GM18951 (cell line): ENCODE measurements at regions not wholly inside any gene's neighbourhood (a gene's known extent, or its start where the extent isn't known, plus 50 kb on each side); places are given as distances from the start of the nearest gene placed in this dataset.
"Not testable (repeated sequence)": the region's sequence is repeated elsewhere in the genome, so short reads cannot be mapped to it uniquely, and the experiment has no call there.

Experiments
- POLR2A ChIP-seq: IDR thresholded peaks from 4 replicates; pipeline ENCODE4 v1.6.1; 2011; ENCODE audit warnings: mild to moderate bottlenecking; ENCODE audit not compliant: insufficient read length, insufficient read depth; ENCODE audit errors: extremely low read depth
- in situ Hi-C: fragments of 300-500 bp; cut with MboI; formaldehyde crosslinking; loops from one replicate; pipeline ENCODE4 v1.12.0; 2022; ENCODE audit warnings: low sequenced_read_pairs, mixed read lengths, inconsistent platforms; ENCODE audit not compliant: unreplicated experiment

GRCh38 chr1:14350197-14350596 lies 248.3 kb upstream of the KAZN start:
- no peak for TF ChIP-seq POLR2A
- in situ Hi-C loops: no loop called here

- in situ Hi-C loops: no loop called here
- no peak for TF ChIP-seq POLR2A
These were observed 245.6 kb upstream of the KAZN start for GRCh38 chr1:14352897-14353296.

- in situ Hi-C loops: not testable (repeated sequence)
These were observed 237.5 kb upstream of the KAZN start for GRCh38 chr1:14361005-14361404.

GRCh38 chr1:14362331-14362730 lies 236.2 kb upstream of the KAZN start:
- in situ Hi-C loops: no loop called here
- no peak for TF ChIP-seq POLR2A

- in situ Hi-C loops: no loop called here
- TF ChIP-seq POLR2A: no peak
These were observed 235.4 kb upstream of the KAZN start for GRCh38 chr1:14363036-14363590.

GRCh38 chr1:14363707-14364413 lies 234.6 kb upstream of the KAZN start:
- in situ Hi-C loops: no loop called here

GRCh38 chr1:14365301-14365988 lies 233.0 kb upstream of the KAZN start:
- no peak for TF ChIP-seq POLR2A
- in situ Hi-C loops: no loop called here

More at GRCh38 chr1:14363707-14364413, 234.6 kb upstream of the KAZN start:
- TF ChIP-seq POLR2A: no peak

- in situ Hi-C loops: no loop called here
- TF ChIP-seq POLR2A: no peak
These were observed 232.1 kb upstream of the KAZN start for GRCh38 chr1:14366091-14367018.

GRCh38 chr1:14367451-14367850 lies 231.0 kb upstream of the KAZN start:
- TF ChIP-seq POLR2A: no peak
- in situ Hi-C loops: no loop called here

- no peak for TF ChIP-seq POLR2A
- in situ Hi-C loops: no loop called here
These were observed 228.8 kb upstream of the KAZN start for GRCh38 chr1:14369526-14370213.

- in situ Hi-C loops: no loop called here
- TF ChIP-seq POLR2A: no peak
These were observed 226.6 kb upstream of the KAZN start for GRCh38 chr1:14371771-14372497.

GRCh38 chr1:14372526-14372925 lies 226.0 kb upstream of the KAZN start:
- TF ChIP-seq POLR2A: no peak
- in situ Hi-C loops: no loop called here

GRCh38 chr1:14373081-14373758 lies 225.3 kb upstream of the KAZN start:
- TF ChIP-seq POLR2A: no peak
- in situ Hi-C loops: no loop called here
